ENCODE measurements at regions not wholly inside any gene's neighbourhood (a gene's known extent, or its start where the extent isn't known, plus 50 kb on each side); places are given as distances from the start of the nearest gene placed in this dataset.
"Not testable (repeated sequence)": the region's sequence is repeated elsewhere in the genome, so short reads cannot be mapped to it uniquely, and the experiment has no call there.

GRCh38 chr5:18438126-18438525 lies 803.9 kb downstream of the TAF11L14 start:
- H3K4me3 ChIP-seq (ENCODE audit: low read length in 2 of 2): no peak overlapping the region
- ATAC-seq (ENCODE audit: low FRiP score): no peak

GRCh38 chr5:18455521-18455920 lies 821.3 kb downstream of the TAF11L14 start:
- ATAC-seq (ENCODE audit: low FRiP score) (no peak), DNase-seq (no peak)
- no peak overlapping the region for H3K4me3 ChIP-seq (ENCODE audit: low read length in 2 of 2)
- H3K4me1 ChIP-seq (ENCODE audit: control insufficient read depth in 1 of 2, insufficient read depth in 2 of 2, low read length in 2 of 2): no peaks in the 10 kb centered on the region
- no peaks in the 10 kb centered on the region for H3K36me3 ChIP-seq (ENCODE audit: control insufficient read depth in 1 of 2, insufficient read depth in 2 of 2, low read length in 1 of 2)
- no peaks in the 10 kb centered on the region for H3K27me3 ChIP-seq (ENCODE audit: control insufficient read depth in 1 of 2, insufficient read depth in 2 of 2, low read length in 1 of 2)
- WGBS, 2 donors: 42 to 60% methylated on average over 2 of the region's 2 CpGs
- no peaks in the 10 kb centered on the region for H3K9me3 ChIP-seq (ENCODE audit: control insufficient read depth, low read length)
- no peak overlapping the region for H3K27ac ChIP-seq (ENCODE audit: low read depth in 1 of 2, low read length in 2 of 2)
- intact Hi-C loops (cut with DNase I): no loop called here

More at GRCh38 chr5:18438126-18438525, 803.9 kb downstream of the TAF11L14 start:
- DNase-seq: no peak
- intact Hi-C loops (cut with DNase I): no loop called here
- Histone ChIP-seq H3K36me3 (ENCODE audit: control insufficient read depth in 1 of 2, insufficient read depth in 2 of 2, low read length in 1 of 2) (no peaks in the 10 kb centered on the region), H3K27ac (ENCODE audit: low read depth in 1 of 2, low read length in 2 of 2) (no peak overlapping the region), H3K4me1 (ENCODE audit: control insufficient read depth in 1 of 2, insufficient read depth in 2 of 2, low read length in 2 of 2) (no peaks in the 10 kb centered on the region), H3K27me3 (ENCODE audit: control insufficient read depth in 1 of 2, insufficient read depth in 2 of 2, low read length in 1 of 2) (peaks cover 0 to 1% of the 10 kb centered on the region in 2 donors), H3K9me3 (ENCODE audit: control insufficient read depth, low read length) (no peaks in the 10 kb centered on the region)
- 6 to 13% methylated on average over 1 of the region's 1 CpG for WGBS, 2 donors

- no peaks in the 10 kb centered on the region for H3K9me3 ChIP-seq (ENCODE audit: control insufficient read depth, low read length)
- H3K27ac ChIP-seq (ENCODE audit: low read depth in 1 of 2, low read length in 2 of 2): no peak overlapping the region
- no peak for DNase-seq
- no peaks in the 10 kb centered on the region for H3K27me3 ChIP-seq (ENCODE audit: control insufficient read depth in 1 of 2, insufficient read depth in 2 of 2, low read length in 1 of 2)
- no peak overlapping the region for H3K4me3 ChIP-seq (ENCODE audit: low read length in 2 of 2)
- intact Hi-C loops (cut with DNase I): no loop called here
- no peaks in the 10 kb centered on the region for H3K36me3 ChIP-seq (ENCODE audit: control insufficient read depth in 1 of 2, insufficient read depth in 2 of 2, low read length in 1 of 2)
- 94% methylated on average over 5 of the region's 5 CpGs for WGBS, 2 donors
- no peaks in the 10 kb centered on the region for H3K4me1 ChIP-seq (ENCODE audit: control insufficient read depth in 1 of 2, insufficient read depth in 2 of 2, low read length in 2 of 2)
- no peak for ATAC-seq (ENCODE audit: low FRiP score)
Measured at GRCh38 chr5:18457255-18457654, 823.0 kb downstream of the TAF11L14 start.

- Histone ChIP-seq H3K27ac (ENCODE audit: low read depth in 1 of 2, low read length in 2 of 2) (no peak overlapping the region), H3K36me3 (ENCODE audit: control insufficient read depth in 1 of 2, insufficient read depth in 2 of 2, low read length in 1 of 2) (no peaks in the 10 kb centered on the region), H3K4me1 (ENCODE audit: control insufficient read depth in 1 of 2, insufficient read depth in 2 of 2, low read length in 2 of 2) (no peaks in the 10 kb centered on the region), H3K4me3 (ENCODE audit: low read length in 2 of 2) (no peak overlapping the region), H3K9me3 (ENCODE audit: control insufficient read depth, low read length) (no peaks in the 10 kb centered on the region), H3K27me3 (ENCODE audit: control insufficient read depth in 1 of 2, insufficient read depth in 2 of 2, low read length in 1 of 2) (no peaks in the 10 kb centered on the region)
- ATAC-seq (ENCODE audit: low FRiP score): no peak
- WGBS, 2 donors: 65 to 70% methylated on average over 1 of the region's 1 CpG
- no peak for DNase-seq
- intact Hi-C loops (cut with DNase I): no loop called here
Measured at GRCh38 chr5:18461766-18462165, 827.5 kb downstream of the TAF11L14 start.

- Histone ChIP-seq H3K4me3 (ENCODE audit: low read length in 2 of 2) (no peak overlapping the region), H3K36me3 (ENCODE audit: control insufficient read depth in 1 of 2, insufficient read depth in 2 of 2, low read length in 1 of 2) (no peaks in the 10 kb centered on the region), H3K4me1 (ENCODE audit: control insufficient read depth in 1 of 2, insufficient read depth in 2 of 2, low read length in 2 of 2) (no peaks in the 10 kb centered on the region), H3K27ac (ENCODE audit: low read depth in 1 of 2, low read length in 2 of 2) (no peak overlapping the region), H3K27me3 (ENCODE audit: control insufficient read depth in 1 of 2, insufficient read depth in 2 of 2, low read length in 1 of 2) (no peaks in the 10 kb centered on the region), H3K9me3 (ENCODE audit: control insufficient read depth, low read length) (no peaks in the 10 kb centered on the region)
- intact Hi-C loops (cut with DNase I): no loop called here
- WGBS, 2 donors: 52 to 54% methylated on average over 11 of the region's 11 CpGs
- ATAC-seq (ENCODE audit: low FRiP score): peak; percentile 64
- peak in 1 of 2 donors; percentile 43 for DNase-seq
Measured at GRCh38 chr5:18465833-18466681, 831.8 kb downstream of the TAF11L14 start.

- Histone ChIP-seq H3K4me1 (ENCODE audit: control insufficient read depth in 1 of 2, insufficient read depth in 2 of 2, low read length in 2 of 2) (no peaks in the 10 kb centered on the region), H3K27ac (ENCODE audit: low read depth in 1 of 2, low read length in 2 of 2) (no peak overlapping the region), H3K4me3 (ENCODE audit: low read length in 2 of 2) (no peak overlapping the region), H3K36me3 (ENCODE audit: control insufficient read depth in 1 of 2, insufficient read depth in 2 of 2, low read length in 1 of 2) (no peaks in the 10 kb centered on the region), H3K9me3 (ENCODE audit: control insufficient read depth, low read length) (no peaks in the 10 kb centered on the region), H3K27me3 (ENCODE audit: control insufficient read depth in 1 of 2, insufficient read depth in 2 of 2, low read length in 1 of 2) (no peaks in the 10 kb centered on the region)
- no peak for ATAC-seq (ENCODE audit: low FRiP score)
- intact Hi-C loops (cut with DNase I): no loop called here
- WGBS, 2 donors: 38 to 43% methylated on average over 1 of the region's 1 CpG
- no peak for DNase-seq
Measured at GRCh38 chr5:18466731-18467130, 832.5 kb downstream of the TAF11L14 start.

GRCh38 chr5:18471791-18472190 lies 837.5 kb downstream of the TAF11L14 start:
- H3K36me3 ChIP-seq (ENCODE audit: control insufficient read depth in 1 of 2, insufficient read depth in 2 of 2, low read length in 1 of 2); H3K27ac ChIP-seq (ENCODE audit: low read depth in 1 of 2, low read length in 2 of 2); H3K27me3 ChIP-seq (ENCODE audit: control insufficient read depth in 1 of 2, insufficient read depth in 2 of 2, low read length in 1 of 2); H3K9me3 ChIP-seq (ENCODE audit: control insufficient read depth, low read length); DNase-seq; H3K4me1 ChIP-seq (ENCODE audit: control insufficient read depth in 1 of 2, insufficient read depth in 2 of 2, low read length in 2 of 2); ATAC-seq (ENCODE audit: low FRiP score); intact Hi-C loops (cut with DNase I); H3K4me3 ChIP-seq (ENCODE audit: low read length in 2 of 2): not testable (repeated sequence)
- WGBS, 2 donors: 92 to 93% methylated on average over 12 to 15 of the region's 15 CpGs

GRCh38 chr5:18483451-18483850 lies 849.2 kb downstream of the TAF11L14 start:
- ATAC-seq (ENCODE audit: low FRiP score): no peak
- no peaks in the 10 kb centered on the region for H3K27me3 ChIP-seq (ENCODE audit: control insufficient read depth in 1 of 2, insufficient read depth in 2 of 2, low read length in 1 of 2)
- no peaks in the 10 kb centered on the region for H3K9me3 ChIP-seq (ENCODE audit: control insufficient read depth, low read length)
- H3K4me3 ChIP-seq (ENCODE audit: low read length in 2 of 2): no peak overlapping the region
- no peak overlapping the region for H3K27ac ChIP-seq (ENCODE audit: low read depth in 1 of 2, low read length in 2 of 2)
- intact Hi-C loops (cut with DNase I): no loop called here
- no peaks in the 10 kb centered on the region for H3K4me1 ChIP-seq (ENCODE audit: control insufficient read depth in 1 of 2, insufficient read depth in 2 of 2, low read length in 2 of 2)
- H3K36me3 ChIP-seq (ENCODE audit: control insufficient read depth in 1 of 2, insufficient read depth in 2 of 2, low read length in 1 of 2): no peaks in the 10 kb centered on the region
- no peak for DNase-seq
- 51 to 70% methylated on average over 3 of the region's 3 CpGs for WGBS, 2 donors

- H3K9me3 ChIP-seq (ENCODE audit: control insufficient read depth, low read length): no peaks in the 10 kb centered on the region
- intact Hi-C loops (cut with DNase I): no loop called here
- no peak overlapping the region for H3K4me3 ChIP-seq (ENCODE audit: low read length in 2 of 2)
- H3K4me1 ChIP-seq (ENCODE audit: control insufficient read depth in 1 of 2, insufficient read depth in 2 of 2, low read length in 2 of 2): no peaks in the 10 kb centered on the region
- DNase-seq (no peak), ATAC-seq (ENCODE audit: low FRiP score) (no peak)
- no peaks in the 10 kb centered on the region for H3K27me3 ChIP-seq (ENCODE audit: control insufficient read depth in 1 of 2, insufficient read depth in 2 of 2, low read length in 1 of 2)
- no peaks in the 10 kb centered on the region for H3K36me3 ChIP-seq (ENCODE audit: control insufficient read depth in 1 of 2, insufficient read depth in 2 of 2, low read length in 1 of 2)
- no peak overlapping the region for H3K27ac ChIP-seq (ENCODE audit: low read depth in 1 of 2, low read length in 2 of 2)
- WGBS, 2 donors: 18 to 27% methylated on average over 4 of the region's 4 CpGs
Measured at GRCh38 chr5:18487928-18488480, 853.7 kb downstream of the TAF11L14 start.

Data from aorta (tissue), 5 donors.